HCT116 (cell line): ENCODE measurements at regions not wholly inside any gene's neighbourhood (a gene's known extent, or its start where the extent isn't known, plus 50 kb on each side); places are given as distances from the start of the nearest gene placed in this dataset.
"Not testable (repeated sequence)": the region's sequence is repeated elsewhere in the genome, so short reads cannot be mapped to it uniquely, and the experiment has no call there.

ENCODE experiments used
- ATAC-seq: fragments of 200-7000 bp; cut with Tn5 transposase; 2 replicates; pipeline ENCODE4 v1.9.1; 2020; ENCODE audit warnings: mild to moderate bottlenecking, moderate library complexity
- BruUV-seq: library from RNA; stranded (reverse); fragments of 400-500 nt; replicated peaks from 2 replicates; lab custom pipeline; 2021; lab: Mats Ljungman, UMichigan
- CTCF ChIA-PET: fragments of 300-600 bp; sonication (Branson Sonifier 250); formaldehyde crosslinking; loops from one replicate; lab custom pipeline; 2021; ENCODE audit warnings: antibody characterized with exemption; lab: Charles Lee
- POLR2A ChIA-PET: fragments of 300-600, 350-600 bp; sonication (Branson Sonifier 250); formaldehyde crosslinking; loops from one replicate; lab custom pipeline; 2021; ENCODE audit warnings: antibody characterized with exemption; lab: Charles Lee
- RAD21 ChIA-PET, 2 experiments: fragments of 300-600 bp; sonication (Branson Sonifier 250); formaldehyde crosslinking; loops; one replicate each; lab custom pipeline; 2023; ENCODE audit warnings: low total read pairs in 2 of 2; ENCODE audit not compliant: uncharacterized antibody in 2 of 2, unreplicated experiment in 2 of 2, low non-redundant PET in 1 of 2; lab: Charles Lee
- DNase-seq: peaks from one replicate; pipeline ENCODE4 v3.0.0-alpha.2; 2010; ENCODE audit warnings: low read depth, low spot score
- H2AFZ ChIP-seq: fragments of 200-600 bp; shearing (Covaris generic), sonication (generic); 2 replicates; pipeline ENCODE4 v1.6.1; 2017; ENCODE audit warnings: low read depth, mixed run types, mixed read lengths, antibody characterized with exemption, low read length; ENCODE audit not compliant: poor library complexity, severe bottlenecking
- H3K27ac ChIP-seq: 2 replicates; pipeline ENCODE4 v1.5.1; 2012; ENCODE audit warnings: low read depth, low read length
- H3K27me3 ChIP-seq: fragments of 200-600 bp; sonication (generic); 2 replicates; pipeline ENCODE4 v1.6.1; 2016; ENCODE audit warnings: mixed run types, low read length, mixed read lengths; ENCODE audit not compliant: insufficient read depth
- H3K36me3 ChIP-seq, 2 experiments: fragments of 200-500 bp in 1 of 2; fragments of 200-600 bp in 1 of 2; sonication (Bioruptor generic) in 1 of 2; sonication (generic) in 1 of 2; 2 replicates each; pipeline versions ENCODE4 v1.5.1 to v1.6.1; 2014 to 2016; ENCODE audit warnings: low read length in 2 of 2, inconsistent platforms in 1 of 2, mixed read lengths in 1 of 2, mixed run types in 1 of 2; ENCODE audit not compliant: insufficient read depth in 2 of 2, control insufficient read depth in 1 of 2
- H3K4me1 ChIP-seq, 2 experiments: fragments of 200-600 bp in 1 of 2; sonication (generic) in 1 of 2; 2 replicates each; pipeline versions ENCODE4 v1.5.1 to v1.6.1; 2012 to 2017; ENCODE audit warnings: low read length in 2 of 2, inconsistent platforms in 1 of 2, mild to moderate bottlenecking in 1 of 2, mixed read lengths in 1 of 2, mixed run types in 1 of 2, moderate library complexity in 1 of 2; ENCODE audit not compliant: insufficient read depth in 2 of 2, control insufficient read depth in 1 of 2
- H3K4me2 ChIP-seq: fragments of 200-600 bp; sonication (generic); 2 replicates; pipeline ENCODE4 v1.6.1; 2017; ENCODE audit warnings: mixed run types, low read length, mixed read lengths
- H3K4me3 ChIP-seq, 2 experiments: fragments of 200-600 bp in 1 of 2; sonication (generic) in 1 of 2; replicated peaks in 1 of 2; 2 replicates each; pipeline ENCODE4 v1.5.1; 2011 to 2016; ENCODE audit warnings: low read length in 2 of 2, control low read depth in 1 of 2, low read depth in 1 of 2, mild to moderate bottlenecking in 1 of 2, mixed read lengths in 1 of 2, mixed run types in 1 of 2
- H3K79me2 ChIP-seq: fragments of 200-600 bp; sonication (generic); 2 replicates; pipeline ENCODE4 v1.6.1; 2017; ENCODE audit warnings: mild to moderate bottlenecking, mixed run types, low read length, moderate library complexity, mixed read lengths; ENCODE audit not compliant: insufficient read depth
- H3K9ac ChIP-seq: fragments of 200-600 bp; sonication (generic); 2 replicates; pipeline ENCODE4 v1.6.1; 2016; ENCODE audit warnings: low read length, mixed read lengths
- H3K9me2 ChIP-seq: fragments of 200-600 bp; sonication (generic), shearing (Covaris generic); 2 replicates; pipeline ENCODE4 v1.6.1; 2017; ENCODE audit warnings: mixed run types, mild to moderate bottlenecking, moderate library complexity; ENCODE audit not compliant: insufficient read depth
- H3K9me3 ChIP-seq, 2 experiments: fragments of 200-500 bp in 1 of 2; fragments of 200-600 bp in 1 of 2; sonication (Bioruptor generic) in 1 of 2; sonication (generic) in 1 of 2; 2 replicates each; pipeline ENCODE4 v1.6.1; 2014 to 2017; ENCODE audit warnings: low read length in 2 of 2, mixed read lengths in 2 of 2, inconsistent platforms in 1 of 2, low read depth in 1 of 2, mild to moderate bottlenecking in 1 of 2, mixed run types in 1 of 2, moderate library complexity in 1 of 2; ENCODE audit not compliant: control insufficient read depth in 1 of 2, insufficient read depth in 1 of 2
- H4K20me1 ChIP-seq: fragments of 200-600 bp; sonication (generic), shearing (Covaris generic); 2 replicates; pipeline ENCODE4 v1.6.1; 2017; ENCODE audit warnings: mixed run types, mild to moderate bottlenecking, moderate library complexity; ENCODE audit not compliant: insufficient read depth
- intact Hi-C: fragments of 100-400 bp; cut with micrococcal nuclease; formaldehyde crosslinking; loops from 2 replicates; pipeline ENCODE4 v1.10.0; 2022

DNA sequence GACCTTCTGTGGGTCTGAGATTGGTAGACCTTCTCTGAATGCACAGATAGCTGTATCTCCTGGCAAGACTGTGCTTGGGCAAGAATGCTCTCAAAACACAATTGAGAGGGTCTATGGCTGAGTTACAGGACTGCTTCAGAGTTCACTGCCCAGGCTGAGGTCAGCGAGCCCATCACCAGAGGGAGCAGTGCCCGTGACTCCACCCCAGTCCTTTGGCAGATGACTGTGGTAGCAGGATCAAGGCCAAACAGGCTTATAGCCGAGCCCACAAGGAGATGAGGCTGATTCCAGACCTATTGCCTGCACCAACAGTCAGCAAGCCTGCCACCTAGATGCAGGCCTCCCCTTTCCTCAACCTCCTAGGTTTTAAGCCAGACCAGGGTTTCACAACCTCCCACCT lies 89.4 kb downstream of the CHRFAM7A start:
- H3K27me3 ChIP-seq, H3K4me2 ChIP-seq, H4K20me1 ChIP-seq, BruUV-seq, DNase-seq, H3K9ac ChIP-seq, H2AFZ ChIP-seq, H3K4me3 ChIP-seq, POLR2A ChIA-PET, H3K79me2 ChIP-seq, H3K4me1 ChIP-seq, CTCF ChIA-PET, H3K27ac ChIP-seq, H3K9me3 ChIP-seq, intact Hi-C loops, H3K9me2 ChIP-seq, RAD21 ChIA-PET, ATAC-seq, H3K36me3 ChIP-seq: not testable (repeated sequence)
